ENCODE measurements at regions not wholly inside any gene's neighbourhood (a gene's known extent, or its start where the extent isn't known, plus 50 kb on each side); places are given as distances from the start of the nearest gene placed in this dataset.

DNA sequence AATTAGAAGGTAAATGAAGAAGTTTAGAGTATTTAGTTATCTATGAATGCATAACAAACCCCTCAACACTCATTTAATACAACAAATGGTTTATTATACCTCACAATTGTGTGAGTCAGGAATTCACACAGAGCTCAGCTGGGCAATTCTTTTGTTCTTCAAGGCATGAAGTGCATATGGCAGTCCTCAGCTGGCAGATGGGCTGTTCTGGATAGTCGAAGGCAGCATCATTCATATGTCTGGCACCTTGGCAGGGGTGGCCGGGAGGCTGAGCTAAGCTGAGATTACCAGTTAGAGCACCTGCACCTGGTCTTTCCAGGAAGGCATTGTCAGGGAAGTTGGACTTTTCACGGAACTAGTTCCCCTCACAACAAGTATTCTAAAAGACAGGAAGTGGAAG is 286.2 kb upstream of the DUSP10 start:
- Histone ChIP-seq H3K27me3 (replicated peaks in 1 of 7) (no peaks in the 10 kb centered on the region), H3K4me3 (no peak overlapping the region), H3K36me3 (no peaks in the 10 kb centered on the region), H3K4me1 (no peaks in the 10 kb centered on the region), H3K27ac (no peak overlapping the region), H3K9me3 (no peaks in the 10 kb centered on the region)
- no peak for DNase-seq
- 62 to 88% (median 75%) methylated on average over 3 of the region's 3 CpGs for WGBS, 5 donors
- intact Hi-C loops (cut with DNase I; ENCODE audit: low total_unique reads), result no loop called here
- TF ChIP-seq, protein P1, sequence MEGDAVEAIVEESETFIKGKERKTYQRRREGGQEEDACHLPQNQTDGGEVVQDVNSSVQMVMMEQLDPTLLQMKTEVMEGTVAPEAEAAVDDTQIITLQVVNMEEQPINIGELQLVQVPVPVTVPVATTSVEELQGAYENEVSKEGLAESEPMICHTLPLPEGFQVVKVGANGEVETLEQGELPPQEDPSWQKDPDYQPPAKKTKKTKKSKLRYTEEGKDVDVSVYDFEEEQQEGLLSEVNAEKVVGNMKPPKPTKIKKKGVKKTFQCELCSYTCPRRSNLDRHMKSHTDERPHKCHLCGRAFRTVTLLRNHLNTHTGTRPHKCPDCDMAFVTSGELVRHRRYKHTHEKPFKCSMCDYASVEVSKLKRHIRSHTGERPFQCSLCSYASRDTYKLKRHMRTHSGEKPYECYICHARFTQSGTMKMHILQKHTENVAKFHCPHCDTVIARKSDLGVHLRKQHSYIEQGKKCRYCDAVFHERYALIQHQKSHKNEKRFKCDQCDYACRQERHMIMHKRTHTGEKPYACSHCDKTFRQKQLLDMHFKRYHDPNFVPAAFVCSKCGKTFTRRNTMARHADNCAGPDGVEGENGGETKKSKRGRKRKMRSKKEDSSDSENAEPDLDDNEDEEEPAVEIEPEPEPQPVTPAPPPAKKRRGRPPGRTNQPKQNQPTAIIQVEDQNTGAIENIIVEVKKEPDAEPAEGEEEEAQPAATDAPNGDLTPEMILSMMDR (IDR thresholded peaks at IDR 0.05 in 8 of 11, conservative IDR thresholded peaks at IDR 0.05 in 3 of 11), result no peak
- TF ChIP-seq POLR2A (IDR thresholded peaks at IDR 0.05) (no peak), POLR2AphosphoS5 (IDR thresholded peaks at IDR 0.05) (no peak)

DNA sequence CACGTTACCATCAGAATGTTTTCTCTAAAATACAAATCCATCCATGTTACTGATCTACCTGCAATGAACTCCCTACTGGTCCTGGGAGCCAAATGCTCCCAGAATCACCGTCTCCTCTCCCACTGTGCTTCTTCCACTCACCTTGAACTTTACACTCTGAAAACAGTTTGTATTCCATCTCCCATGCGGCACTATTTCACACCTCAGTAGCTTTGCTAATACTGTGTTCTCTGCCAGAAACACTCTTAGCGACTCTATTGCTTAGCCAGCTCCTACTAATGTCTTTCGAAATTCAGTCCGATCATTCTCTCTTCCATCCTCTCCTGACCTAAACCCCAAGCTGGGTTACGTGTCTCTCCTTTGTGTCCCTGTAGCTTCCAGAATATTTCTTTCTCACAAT is 284.4 kb upstream of the DUSP10 start:
- intact Hi-C loops (cut with DNase I; ENCODE audit: low total_unique reads), result no loop called here
- Histone ChIP-seq H3K27me3 (replicated peaks in 1 of 7) (no peaks in the 10 kb centered on the region), H3K36me3 (no peaks in the 10 kb centered on the region), H3K27ac (no peak overlapping the region), H3K4me1 (no peaks in the 10 kb centered on the region), H3K4me3 (no peak overlapping the region), H3K9me3 (no peaks in the 10 kb centered on the region)
- WGBS, 5 donors, result 90 to 97% (median 94%) methylated on average over 7 of the region's 7 CpGs
- no peak for DNase-seq
- TF ChIP-seq POLR2A (IDR thresholded peaks at IDR 0.05), result no peak
- TF ChIP-seq, protein P1 (IDR thresholded peaks at IDR 0.05 in 8 of 11, conservative IDR thresholded peaks at IDR 0.05 in 3 of 11), result no peak
- TF ChIP-seq POLR2AphosphoS5 (IDR thresholded peaks at IDR 0.05), result no peak

DNA sequence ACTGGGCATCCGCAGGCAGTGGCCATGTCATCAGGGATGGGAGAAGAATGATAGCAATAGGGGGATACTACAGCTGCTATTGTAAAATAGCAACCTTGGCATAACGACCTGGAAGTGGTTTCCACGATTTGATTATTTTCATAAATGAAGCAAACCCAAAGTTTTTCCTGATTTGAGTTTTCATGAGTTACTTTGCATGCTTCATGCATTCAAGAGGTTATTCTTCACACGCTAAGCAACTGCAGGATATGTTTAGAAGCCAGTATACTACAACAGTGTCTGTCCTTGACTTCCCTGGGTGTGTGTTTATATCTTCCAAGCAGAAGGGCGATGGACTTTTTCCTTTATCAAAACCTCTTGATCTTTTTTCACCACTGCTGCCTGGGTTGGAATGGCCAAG is 281.1 kb upstream of the DUSP10 start:
- no peak overlapping the region for H3K27ac ChIP-seq
- no peaks in the 10 kb centered on the region for H3K9me3 ChIP-seq
- no peaks in the 10 kb centered on the region for H3K36me3 ChIP-seq
- 61 to 75% (median 72%) methylated on average over 5 of the region's 5 CpGs for WGBS, 5 donors
- H3K4me1 ChIP-seq, result no peaks in the 10 kb centered on the region
- no peak for DNase-seq
- TF ChIP-seq, protein P1 (IDR thresholded peaks at IDR 0.05 in 8 of 11, conservative IDR thresholded peaks at IDR 0.05 in 3 of 11), result no peak
- TF ChIP-seq POLR2AphosphoS5 (IDR thresholded peaks at IDR 0.05), result no peak
- no peak for TF ChIP-seq POLR2A (IDR thresholded peaks at IDR 0.05)
- H3K27me3 ChIP-seq (replicated peaks in 1 of 7), result no peaks in the 10 kb centered on the region
- H3K4me3 ChIP-seq, result no peak overlapping the region
- intact Hi-C loops (cut with DNase I; ENCODE audit: low total_unique reads), result no loop called here

DNA sequence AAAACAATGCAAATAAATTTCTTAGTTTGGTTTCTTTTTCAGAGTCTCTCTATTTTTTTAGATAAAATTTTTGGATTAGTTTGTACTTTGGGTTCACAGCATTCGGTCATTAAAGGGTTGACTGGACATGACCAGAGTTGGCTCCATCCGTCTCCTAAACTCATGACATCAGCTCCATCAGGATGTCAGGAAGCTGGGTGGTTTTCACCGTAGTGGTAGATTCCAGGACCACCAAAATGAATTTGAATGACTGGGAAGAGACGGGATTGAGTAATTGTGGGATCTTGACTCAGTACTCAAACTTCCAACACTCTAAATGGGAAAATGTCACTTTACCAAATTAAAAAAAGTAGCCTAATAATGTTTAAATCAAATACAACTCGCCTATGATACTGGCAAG is 279.2 kb upstream of the DUSP10 start:
- DNase-seq, result no peak
- H3K36me3 ChIP-seq, result no peaks in the 10 kb centered on the region
- intact Hi-C loops (cut with DNase I; ENCODE audit: low total_unique reads), result no loop called here
- no peak overlapping the region for H3K4me3 ChIP-seq
- no peak overlapping the region for H3K27ac ChIP-seq
- H3K9me3 ChIP-seq, result no peaks in the 10 kb centered on the region
- no peaks in the 10 kb centered on the region for H3K4me1 ChIP-seq
- no peaks in the 10 kb centered on the region for H3K27me3 ChIP-seq (replicated peaks in 1 of 7)
- TF ChIP-seq, protein P1 (IDR thresholded peaks at IDR 0.05 in 8 of 11, conservative IDR thresholded peaks at IDR 0.05 in 3 of 11), result no peak
- TF ChIP-seq POLR2A (IDR thresholded peaks at IDR 0.05) (no peak), POLR2AphosphoS5 (IDR thresholded peaks at IDR 0.05) (no peak)
- WGBS, 5 donors, result 71 to 78% (median 75%) methylated on average over 5 of the region's 5 CpGs
